Parathyroid adenoma (tissue), 2 donors: ENCODE measurements at regions not wholly inside any gene's neighbourhood (a gene's known extent, or its start where the extent isn't known, plus 50 kb on each side); places are given as distances from the start of the nearest gene placed in this dataset.

Source experiments
- H2AFZ ChIP-seq: fragments of 300-600 bp; sonication (generic); one replicate; pipeline ENCODE4 v1.7.0; 2017; ENCODE audit warnings: antibody characterized with exemption, mild to moderate bottlenecking
- H3K27ac ChIP-seq: fragments of 300-600 bp; sonication (generic); one replicate; pipeline ENCODE4 v1.7.0; 2017
- H3K27me3 ChIP-seq: fragments of 300-600 bp; sonication (generic); one replicate; pipeline ENCODE4 v1.7.0; 2017; ENCODE audit warnings: low read length; ENCODE audit not compliant: control insufficient read depth, insufficient read depth
- H3K36me3 ChIP-seq: fragments of 300-600 bp; sonication (generic); one replicate; pipeline ENCODE4 v1.7.0; 2017; ENCODE audit warnings: low read length; ENCODE audit not compliant: control insufficient read depth, insufficient read depth
- H3K4me1 ChIP-seq: fragments of 300-600 bp; sonication (generic); one replicate; pipeline ENCODE4 v1.7.0; 2017; ENCODE audit warnings: control low read depth
- H3K4me2 ChIP-seq: fragments of 300-600 bp; sonication (generic); one replicate; pipeline ENCODE4 v1.7.0; 2017; ENCODE audit warnings: low read length
- H3K4me3 ChIP-seq: fragments of 300-600 bp; sonication (generic); one replicate; pipeline ENCODE4 v1.7.0; 2017; ENCODE audit warnings: low read depth, low read length
- H3K79me2 ChIP-seq: fragments of 300-600 bp; sonication (generic); one replicate; pipeline ENCODE4 v1.7.0; 2017; ENCODE audit warnings: control low read depth
- H3K9ac ChIP-seq: fragments of 300-600 bp; sonication (generic); one replicate; pipeline ENCODE4 v1.7.0; 2017; ENCODE audit warnings: mild to moderate bottlenecking
- H3K9me3 ChIP-seq: fragments of 300-600 bp; sonication (generic); one replicate; pipeline ENCODE4 v1.7.0; 2017; ENCODE audit warnings: low read length; ENCODE audit not compliant: control insufficient read depth
- TF ChIP-seq, protein P1 (sequence below): fragments of 300-600 bp; sonication (generic); IDR thresholded peaks from one replicate; pipeline ENCODE4 v1.7.0; 2017; ENCODE audit warnings: antibody characterized with exemption, mild to moderate bottlenecking
- donor health status: primary hyperparathyroidism.

DNA sequence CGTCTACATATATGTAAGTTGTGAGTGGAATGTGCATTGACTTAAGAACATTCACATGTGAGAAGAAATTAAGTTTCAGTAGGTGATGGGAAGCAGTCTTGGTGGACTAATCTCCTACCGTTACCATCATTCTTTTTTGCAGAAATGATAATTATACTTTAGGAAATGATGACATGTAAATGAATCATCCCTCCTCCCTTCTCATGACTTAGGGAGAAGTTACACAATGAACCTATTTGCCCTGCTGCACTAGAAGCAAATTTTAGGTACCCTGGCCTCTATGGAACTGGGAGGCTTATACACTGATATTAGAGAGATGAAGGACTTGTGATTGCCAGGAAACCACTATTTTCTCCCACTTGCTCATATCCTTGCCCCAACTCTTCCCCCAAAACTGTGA, 214.2 kb downstream of the CALCRL start:
- H3K4me2 ChIP-seq: no peak overlapping the region
- no peaks in the 10 kb centered on the region for H3K9me3 ChIP-seq
- H3K79me2 ChIP-seq: no peaks in the 10 kb centered on the region
- TF ChIP-seq, protein P1, sequence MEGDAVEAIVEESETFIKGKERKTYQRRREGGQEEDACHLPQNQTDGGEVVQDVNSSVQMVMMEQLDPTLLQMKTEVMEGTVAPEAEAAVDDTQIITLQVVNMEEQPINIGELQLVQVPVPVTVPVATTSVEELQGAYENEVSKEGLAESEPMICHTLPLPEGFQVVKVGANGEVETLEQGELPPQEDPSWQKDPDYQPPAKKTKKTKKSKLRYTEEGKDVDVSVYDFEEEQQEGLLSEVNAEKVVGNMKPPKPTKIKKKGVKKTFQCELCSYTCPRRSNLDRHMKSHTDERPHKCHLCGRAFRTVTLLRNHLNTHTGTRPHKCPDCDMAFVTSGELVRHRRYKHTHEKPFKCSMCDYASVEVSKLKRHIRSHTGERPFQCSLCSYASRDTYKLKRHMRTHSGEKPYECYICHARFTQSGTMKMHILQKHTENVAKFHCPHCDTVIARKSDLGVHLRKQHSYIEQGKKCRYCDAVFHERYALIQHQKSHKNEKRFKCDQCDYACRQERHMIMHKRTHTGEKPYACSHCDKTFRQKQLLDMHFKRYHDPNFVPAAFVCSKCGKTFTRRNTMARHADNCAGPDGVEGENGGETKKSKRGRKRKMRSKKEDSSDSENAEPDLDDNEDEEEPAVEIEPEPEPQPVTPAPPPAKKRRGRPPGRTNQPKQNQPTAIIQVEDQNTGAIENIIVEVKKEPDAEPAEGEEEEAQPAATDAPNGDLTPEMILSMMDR: no peak
- H3K36me3 ChIP-seq: no peaks in the 10 kb centered on the region
- no peak overlapping the region for H3K9ac ChIP-seq
- H3K27ac ChIP-seq: no peak overlapping the region
- no peak overlapping the region for H2AFZ ChIP-seq
- no peaks in the 10 kb centered on the region for H3K27me3 ChIP-seq
- peaks cover 4% of the 10 kb centered on the region for H3K4me1 ChIP-seq
- no peak overlapping the region for H3K4me3 ChIP-seq

GRCh38 chr2:187232749-187233148, 215.3 kb downstream of the CALCRL start:
- H3K27ac ChIP-seq: no peak overlapping the region
- no peaks in the 10 kb centered on the region for H3K79me2 ChIP-seq
- no peak overlapping the region for H3K9ac ChIP-seq
- H3K9me3 ChIP-seq: no peaks in the 10 kb centered on the region
- no peak overlapping the region for H3K4me2 ChIP-seq
- no peaks in the 10 kb centered on the region for H3K36me3 ChIP-seq
- H3K27me3 ChIP-seq: no peaks in the 10 kb centered on the region
- H2AFZ ChIP-seq: no peak overlapping the region
- TF ChIP-seq, protein P1: no peak
- H3K4me1 ChIP-seq: peaks cover 4% of the 10 kb centered on the region
- no peak overlapping the region for H3K4me3 ChIP-seq

- no peak overlapping the region for H2AFZ ChIP-seq
- no peaks in the 10 kb centered on the region for H3K36me3 ChIP-seq
- no peaks in the 10 kb centered on the region for H3K79me2 ChIP-seq
- H3K4me2 ChIP-seq: no peak overlapping the region
- H3K27me3 ChIP-seq: no peaks in the 10 kb centered on the region
- TF ChIP-seq, protein P1: no peak
- H3K9me3 ChIP-seq: no peaks in the 10 kb centered on the region
- no peak overlapping the region for H3K27ac ChIP-seq
- H3K4me1 ChIP-seq: peaks cover 4% of the 10 kb centered on the region
- no peak overlapping the region for H3K9ac ChIP-seq
- no peak overlapping the region for H3K4me3 ChIP-seq
Measured at GRCh38 chr2:187230088-187230487, 218.0 kb downstream of the CALCRL start.

DNA sequence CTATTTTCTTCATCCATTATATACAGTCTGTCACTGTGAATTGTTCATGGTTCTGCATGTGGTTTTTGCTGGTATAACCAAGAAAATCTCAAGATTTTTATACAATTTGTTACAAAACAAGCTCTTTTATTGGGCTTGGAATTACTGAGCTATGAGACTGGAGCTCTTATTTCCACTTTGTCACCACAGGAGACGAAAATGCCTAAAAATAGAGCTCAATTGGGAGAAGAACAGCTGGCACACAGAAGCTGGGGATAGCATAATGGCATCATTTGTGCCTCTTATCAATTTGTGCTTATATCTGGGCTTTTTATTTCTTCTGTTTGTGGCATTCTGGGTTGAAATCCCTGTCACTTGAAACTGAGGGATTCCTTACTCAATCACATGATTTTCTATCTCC, 219.1 kb downstream of the CALCRL start:
- no peak overlapping the region for H3K27ac ChIP-seq
- no peaks in the 10 kb centered on the region for H3K79me2 ChIP-seq
- H3K4me2 ChIP-seq: no peak overlapping the region
- H2AFZ ChIP-seq: peak overlapping the region; percentile 64
- H3K9ac ChIP-seq: no peak overlapping the region
- H3K36me3 ChIP-seq: no peaks in the 10 kb centered on the region
- H3K4me1 ChIP-seq: peaks cover 4% of the 10 kb centered on the region
- no peaks in the 10 kb centered on the region for H3K27me3 ChIP-seq
- no peak overlapping the region for H3K4me3 ChIP-seq
- no peaks in the 10 kb centered on the region for H3K9me3 ChIP-seq
- TF ChIP-seq, protein P1: no peak

- Histone ChIP-seq H3K9me3 (no peaks in the 10 kb centered on the region), H3K4me2 (no peak overlapping the region), H3K4me3 (no peak overlapping the region), H3K27ac (no peak overlapping the region), H3K27me3 (no peaks in the 10 kb centered on the region), H3K36me3 (no peaks in the 10 kb centered on the region), H3K9ac (no peak overlapping the region), H3K4me1 (peaks cover 4% of the 10 kb centered on the region), H2AFZ (no peak overlapping the region), H3K79me2 (no peaks in the 10 kb centered on the region)
- TF ChIP-seq, protein P1: no peak
Measured at GRCh38 chr2:187224989-187225388, 223.1 kb downstream of the CALCRL start.
